B cell (primary cell): ENCODE measurements at regions not wholly inside any gene's neighbourhood (a gene's known extent, or its start where the extent isn't known, plus 50 kb on each side); places are given as distances from the start of the nearest gene placed in this dataset.

ENCODE experiments used
- EZH2 ChIP-seq: IDR thresholded peaks from 2 replicates; pipeline ENCODE4 v1.6.1; 2012; ENCODE audit warnings: borderline replicate concordance, low read depth, mild to moderate bottlenecking, moderate library complexity, low read length; ENCODE audit not compliant: insufficient read depth, poor library complexity, severe bottlenecking
- TF ChIP-seq, protein P1 (sequence below): fragments of 200-600 bp; IDR thresholded peaks from one replicate; pipeline ENCODE4 v1.8.0; 2022; ENCODE audit warnings: antibody characterized with exemption, mild to moderate bottlenecking

DNA sequence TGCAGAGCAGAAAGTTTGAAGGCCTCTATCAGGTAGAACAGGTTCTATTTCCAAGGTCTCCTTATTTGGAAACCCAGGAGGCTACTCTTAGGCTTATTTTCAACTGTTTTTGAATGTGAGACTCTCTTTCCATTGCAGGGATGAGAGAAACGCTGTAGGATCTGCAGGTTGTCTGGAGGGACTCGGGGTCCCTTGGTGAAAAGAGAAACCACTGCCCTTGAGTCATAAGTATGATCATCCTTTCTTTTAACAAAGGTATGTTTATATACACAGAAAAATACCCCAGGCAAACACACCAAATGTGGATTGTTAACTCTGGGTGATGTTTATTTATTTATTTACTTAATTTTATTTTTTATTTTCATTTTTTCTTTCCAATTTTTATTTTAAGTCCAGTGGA, 57.8 kb upstream of the MAX start:
- TF ChIP-seq, protein P1, sequence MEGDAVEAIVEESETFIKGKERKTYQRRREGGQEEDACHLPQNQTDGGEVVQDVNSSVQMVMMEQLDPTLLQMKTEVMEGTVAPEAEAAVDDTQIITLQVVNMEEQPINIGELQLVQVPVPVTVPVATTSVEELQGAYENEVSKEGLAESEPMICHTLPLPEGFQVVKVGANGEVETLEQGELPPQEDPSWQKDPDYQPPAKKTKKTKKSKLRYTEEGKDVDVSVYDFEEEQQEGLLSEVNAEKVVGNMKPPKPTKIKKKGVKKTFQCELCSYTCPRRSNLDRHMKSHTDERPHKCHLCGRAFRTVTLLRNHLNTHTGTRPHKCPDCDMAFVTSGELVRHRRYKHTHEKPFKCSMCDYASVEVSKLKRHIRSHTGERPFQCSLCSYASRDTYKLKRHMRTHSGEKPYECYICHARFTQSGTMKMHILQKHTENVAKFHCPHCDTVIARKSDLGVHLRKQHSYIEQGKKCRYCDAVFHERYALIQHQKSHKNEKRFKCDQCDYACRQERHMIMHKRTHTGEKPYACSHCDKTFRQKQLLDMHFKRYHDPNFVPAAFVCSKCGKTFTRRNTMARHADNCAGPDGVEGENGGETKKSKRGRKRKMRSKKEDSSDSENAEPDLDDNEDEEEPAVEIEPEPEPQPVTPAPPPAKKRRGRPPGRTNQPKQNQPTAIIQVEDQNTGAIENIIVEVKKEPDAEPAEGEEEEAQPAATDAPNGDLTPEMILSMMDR = no peak
- no peak for TF ChIP-seq EZH2
